Dendritic cell treated with granulocyte-macrophage colony-stimulating factor and Interleukin-4, amounts not matched to agents 40 ng/mL and 50 ng/mL, for 4 days (primary cell): ENCODE measurements at regions not wholly inside any gene's neighbourhood (a gene's known extent, or its start where the extent isn't known, plus 50 kb on each side); places are given as distances from the start of the nearest gene placed in this dataset.
"Not testable (repeated sequence)": the region's sequence is repeated elsewhere in the genome, so short reads cannot be mapped to it uniquely, and the experiment has no call there.

Source experiments
- H3K27ac Mint-ChIP-seq: one replicate; pipeline ENCODE4 v1.8.0; 2022; ENCODE audit warnings: mild to moderate bottlenecking, mixed read lengths
- H3K27me3 Mint-ChIP-seq: one replicate; pipeline ENCODE4 v1.8.0; 2022; ENCODE audit warnings: mild to moderate bottlenecking, mixed read lengths
- H3K36me3 Mint-ChIP-seq: one replicate; pipeline ENCODE4 v1.8.0; 2022; ENCODE audit warnings: low read depth, mixed read lengths
- H3K4me1 Mint-ChIP-seq: one replicate; pipeline ENCODE4 v1.8.0; 2022; ENCODE audit warnings: low read depth, mixed read lengths
- H3K4me3 Mint-ChIP-seq: one replicate; pipeline ENCODE4 v1.8.0; 2022; ENCODE audit warnings: mild to moderate bottlenecking, moderate library complexity, mixed read lengths
- H3K9me3 Mint-ChIP-seq: one replicate; pipeline ENCODE4 v1.8.0; 2022; ENCODE audit warnings: mixed read lengths
- intact Hi-C: fragments of 100-400 bp; cut with micrococcal nuclease; formaldehyde crosslinking; loops from one replicate; pipeline ENCODE4 v1.15.0; 2022

GRCh38 chr1:9466780-9467758, 72.2 kb upstream of the SLC25A33 start:
- Mint-ChIP-seq H3K36me3 (no peaks in the 10 kb centered on the region), H3K27ac (no peak overlapping the region), H3K4me1 (no peaks in the 10 kb centered on the region), H3K4me3 (no peak overlapping the region), H3K27me3 (peaks cover 25% of the 10 kb centered on the region), H3K9me3 (no peaks in the 10 kb centered on the region)
- intact Hi-C loops: no loop called here

GRCh38 chr1:9469882-9470281, 69.4 kb upstream of the SLC25A33 start:
- H3K4me3 Mint-ChIP-seq, H3K9me3 Mint-ChIP-seq, H3K4me1 Mint-ChIP-seq, H3K27ac Mint-ChIP-seq, intact Hi-C loops, H3K36me3 Mint-ChIP-seq: not testable (repeated sequence)
- H3K27me3 Mint-ChIP-seq: peaks cover 26% of the 10 kb centered on the region

DNA sequence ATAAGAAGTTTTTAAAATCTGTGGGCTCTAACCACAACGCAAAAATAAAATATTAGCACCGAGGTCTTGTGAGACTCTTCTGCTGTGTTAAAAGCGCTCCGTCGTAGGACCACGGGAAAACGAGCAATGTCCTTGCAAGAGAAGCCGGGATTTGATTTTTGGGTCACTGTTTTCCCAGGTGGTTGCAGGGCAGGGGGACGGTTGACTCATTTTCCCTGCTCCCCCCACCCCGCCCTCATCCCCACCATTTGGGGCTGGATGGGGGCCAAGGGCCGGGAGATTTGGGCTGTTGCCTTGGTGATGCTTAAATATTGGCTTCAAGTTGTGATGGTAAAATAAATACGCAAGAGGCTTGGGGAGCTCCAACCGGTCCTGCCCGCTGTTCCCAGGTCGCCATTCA, 67.6 kb upstream of the SLC25A33 start:
- Mint-ChIP-seq H3K4me1 (no peaks in the 10 kb centered on the region), H3K9me3 (no peaks in the 10 kb centered on the region), H3K4me3 (no peak overlapping the region), H3K27ac (no peak overlapping the region), H3K36me3 (no peaks in the 10 kb centered on the region), H3K27me3 (peaks cover 31% of the 10 kb centered on the region)
- intact Hi-C loops: no loop called here

DNA sequence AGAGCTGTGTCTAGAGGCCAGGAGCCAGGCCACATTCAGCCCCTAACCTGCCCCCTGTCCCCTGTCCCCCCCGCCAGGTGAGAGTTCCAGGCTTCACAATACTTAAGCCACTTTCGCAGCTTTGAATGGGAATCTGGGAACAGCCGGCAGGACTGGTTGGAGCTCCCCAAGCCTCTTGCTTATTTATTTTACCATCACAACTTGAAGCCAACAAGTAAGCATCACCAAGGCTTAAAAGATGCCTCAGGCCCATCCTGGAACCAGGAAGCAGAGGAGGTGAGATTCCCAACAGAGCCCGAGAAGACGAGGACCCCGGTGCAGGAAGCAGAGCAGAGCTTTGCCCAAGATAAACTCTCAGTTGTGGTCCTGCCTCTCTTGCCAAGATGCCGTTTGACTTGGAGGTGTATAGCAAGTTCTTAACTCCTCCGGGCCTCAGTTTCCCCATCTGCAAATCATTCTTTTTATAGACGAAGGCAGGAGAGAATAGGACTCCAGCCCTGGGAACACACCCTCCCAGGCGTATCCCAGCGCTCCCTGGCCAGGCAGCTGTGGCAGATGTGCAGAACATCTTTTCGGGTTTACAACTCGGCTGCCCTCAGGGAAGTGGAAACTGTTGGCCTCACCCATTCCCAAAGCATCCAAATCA, 66.8 kb upstream of the SLC25A33 start:
- Mint-ChIP-seq H3K27ac (no peak overlapping the region), H3K9me3 (no peaks in the 10 kb centered on the region), H3K4me1 (no peaks in the 10 kb centered on the region), H3K4me3 (no peak overlapping the region), H3K27me3 (peaks cover 30% of the 10 kb centered on the region), H3K36me3 (no peaks in the 10 kb centered on the region)
- intact Hi-C loops: no loop called here

GRCh38 chr1:9473032-9473807, 66.0 kb upstream of the SLC25A33 start:
- Mint-ChIP-seq H3K27ac (no peak overlapping the region), H3K4me1 (no peaks in the 10 kb centered on the region)

DNA sequence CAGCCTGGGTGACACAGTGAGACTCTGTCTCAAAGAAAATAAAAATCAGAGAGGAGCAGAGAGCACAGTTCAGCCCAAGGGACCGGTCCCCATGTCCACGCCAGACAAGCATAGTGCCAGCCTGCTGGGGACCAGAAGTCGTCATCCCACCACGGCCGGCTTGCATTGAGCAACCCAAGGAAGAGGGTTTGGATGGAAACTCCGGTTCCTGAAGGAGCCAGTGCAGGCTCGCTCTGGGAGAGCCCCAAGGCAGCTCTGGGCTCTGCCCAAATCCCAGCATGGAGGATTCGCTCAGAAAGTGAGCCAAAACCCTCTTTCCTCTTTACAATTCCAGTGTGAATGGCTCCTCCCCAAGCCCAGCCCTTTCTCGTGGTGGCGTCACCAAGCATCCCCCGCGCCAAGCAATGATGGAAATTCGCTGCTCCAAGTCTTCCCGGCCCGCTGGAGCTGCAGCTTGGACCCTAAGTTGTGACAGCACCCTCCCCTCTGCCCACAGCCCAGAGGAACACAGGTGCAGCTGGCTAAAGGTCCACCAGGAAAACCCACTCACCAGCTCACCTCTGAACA, 64.1 kb upstream of the SLC25A33 start:
- Mint-ChIP-seq H3K36me3 (no peaks in the 10 kb centered on the region), H3K4me3 (no peak overlapping the region), H3K27ac (no peak overlapping the region), H3K27me3 (peaks cover 21% of the 10 kb centered on the region), H3K4me1 (no peaks in the 10 kb centered on the region), H3K9me3 (no peaks in the 10 kb centered on the region)
- intact Hi-C loops: no loop called here

More at GRCh38 chr1:9473032-9473807, 66.0 kb upstream of the SLC25A33 start:
- Mint-ChIP-seq H3K9me3 (no peaks in the 10 kb centered on the region), H3K4me3 (no peak overlapping the region), H3K36me3 (no peaks in the 10 kb centered on the region), H3K27me3 (peaks cover 24% of the 10 kb centered on the region)
- intact Hi-C loops: no loop called here

DNA sequence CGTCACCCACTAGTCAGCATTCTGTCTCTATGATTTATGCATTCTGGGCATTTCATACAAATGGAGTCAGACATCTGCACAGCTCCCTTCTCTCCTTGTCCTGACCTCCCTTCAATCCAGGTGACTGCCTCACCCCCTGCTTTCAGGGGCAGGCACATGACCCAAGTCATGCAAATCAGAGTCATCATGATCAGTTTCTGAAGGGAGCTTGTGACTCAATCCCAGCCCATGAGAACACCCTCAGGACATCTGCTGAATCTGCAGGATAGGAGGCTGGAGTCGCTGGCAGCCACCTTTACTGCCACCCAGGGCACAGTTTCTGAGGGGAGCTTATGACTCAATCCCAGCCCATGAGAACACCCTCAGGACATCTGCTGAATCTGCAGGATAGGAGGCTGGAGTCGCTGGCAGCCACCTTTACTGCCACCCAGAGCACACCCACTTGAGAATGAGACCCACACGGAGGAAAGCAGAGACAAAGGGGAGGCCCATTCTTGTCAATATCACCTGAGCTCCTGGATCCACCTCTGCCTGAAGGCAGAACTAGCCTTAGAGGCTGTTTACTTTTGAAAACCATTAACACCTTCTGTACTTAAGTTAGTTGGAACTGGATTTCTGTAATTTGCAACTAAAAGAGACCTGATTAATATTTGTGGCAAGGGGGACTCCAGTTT, 62.3 kb upstream of the SLC25A33 start:
- peaks cover 18% of the 10 kb centered on the region for H3K27me3 Mint-ChIP-seq
- intact Hi-C loops: no loop called here
- no peak overlapping the region for H3K4me3 Mint-ChIP-seq
- no peaks in the 10 kb centered on the region for H3K36me3 Mint-ChIP-seq
- no peaks in the 10 kb centered on the region for H3K9me3 Mint-ChIP-seq
- no peaks in the 10 kb centered on the region for H3K4me1 Mint-ChIP-seq
- no peak overlapping the region for H3K27ac Mint-ChIP-seq

- Mint-ChIP-seq H3K27me3 (peaks cover 15% of the 10 kb centered on the region), H3K4me3 (no peak overlapping the region), H3K27ac (no peak overlapping the region), H3K4me1 (no peaks in the 10 kb centered on the region), H3K36me3 (no peaks in the 10 kb centered on the region), H3K9me3 (no peaks in the 10 kb centered on the region)
- intact Hi-C loops: no loop called here
These were observed 61.7 kb upstream of the SLC25A33 start for GRCh38 chr1:9477535-9477934.

DNA sequence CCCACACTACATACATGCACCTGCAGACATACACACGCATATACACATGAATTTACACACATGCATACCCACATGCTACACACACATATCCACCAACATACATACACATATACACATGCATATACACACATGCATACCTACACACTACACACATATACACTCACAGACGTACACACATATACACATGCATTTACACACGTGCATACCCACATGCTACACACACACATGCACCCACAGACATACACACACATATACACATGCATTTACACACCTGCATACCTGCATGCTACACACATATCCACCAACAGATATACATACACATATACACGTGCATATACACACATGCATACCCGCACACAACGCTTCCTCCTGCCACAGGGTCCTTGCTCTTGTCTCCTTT, 61.2 kb upstream of the SLC25A33 start:
- Mint-ChIP-seq H3K27me3 (peaks cover 15% of the 10 kb centered on the region), H3K4me1 (no peaks in the 10 kb centered on the region), H3K4me3 (no peak overlapping the region), H3K27ac (no peak overlapping the region), H3K36me3 (no peaks in the 10 kb centered on the region), H3K9me3 (no peaks in the 10 kb centered on the region)
- intact Hi-C loops: no loop called here

- peaks cover 19% of the 10 kb centered on the region for H3K27me3 Mint-ChIP-seq
These were observed 58.2 kb upstream of the SLC25A33 start for GRCh38 chr1:9481048-9481447.

GRCh38 chr1:9482403-9482802, 56.9 kb upstream of the SLC25A33 start:
- Mint-ChIP-seq H3K4me1 (no peaks in the 10 kb centered on the region), H3K4me3 (no peak overlapping the region), H3K27ac (no peak overlapping the region), H3K27me3 (peaks cover 15% of the 10 kb centered on the region), H3K36me3 (no peaks in the 10 kb centered on the region), H3K9me3 (no peaks in the 10 kb centered on the region)
- intact Hi-C loops: no loop called here

More at GRCh38 chr1:9481048-9481447, 58.2 kb upstream of the SLC25A33 start:
- H3K9me3 Mint-ChIP-seq: no peaks in the 10 kb centered on the region
- intact Hi-C loops: no loop called here
- no peaks in the 10 kb centered on the region for H3K4me1 Mint-ChIP-seq
- no peak overlapping the region for H3K27ac Mint-ChIP-seq
- no peaks in the 10 kb centered on the region for H3K36me3 Mint-ChIP-seq
- no peak overlapping the region for H3K4me3 Mint-ChIP-seq

- Mint-ChIP-seq H3K36me3 (no peaks in the 10 kb centered on the region), H3K27ac (no peak overlapping the region), H3K4me1 (no peaks in the 10 kb centered on the region), H3K4me3 (no peak overlapping the region), H3K9me3 (no peaks in the 10 kb centered on the region), H3K27me3 (peaks cover 15% of the 10 kb centered on the region)
- intact Hi-C loops: no loop called here
These were observed 56.3 kb upstream of the SLC25A33 start for GRCh38 chr1:9482816-9483572.
